Endothelial cell of umbilical vein (primary cell): ENCODE measurements at regions not wholly inside any gene's neighbourhood (a gene's known extent, or its start where the extent isn't known, plus 50 kb on each side); places are given as distances from the start of the nearest gene placed in this dataset.

ENCODE experiments used
- BruUV-seq: library from RNA; stranded (reverse); fragments of 400-500 nt; replicated peaks from 2 replicates; lab custom pipeline; 2021; lab: Mats Ljungman, UMichigan
- CTCF ChIA-PET: fragments of 300-600, 350-600 bp; sonication (Branson Sonifier 250); formaldehyde crosslinking; loops from one replicate; lab custom pipeline; 2021; ENCODE audit warnings: antibody characterized with exemption, inconsistent platforms; lab: Charles Lee
- POLR2A ChIA-PET: fragments of 300-600, 350-600 bp; sonication (Branson Sonifier 250); formaldehyde crosslinking; loops from one replicate; lab custom pipeline; 2021; ENCODE audit warnings: antibody characterized with exemption, inconsistent platforms; lab: Charles Lee
- DNase-seq: peaks from one replicate; pipeline ENCODE4 v3.0.0-alpha.2; 2011; ENCODE audit warnings: low read depth, low spot score
- FAIRE-seq: peaks from 2 replicates; lab custom pipeline; 2011; peaks lifted over from hg19 to GRCh38; lab: Jason Lieb, UNC
- H2AFZ ChIP-seq: 2 replicates; pipeline ENCODE4 v1.6.0; 2012; ENCODE audit warnings: low read depth, low read length, control low read depth, inconsistent platforms
- H3K27ac ChIP-seq: 2 replicates; pipeline ENCODE4 v1.5.1; 2011; ENCODE audit warnings: low read depth, mild to moderate bottlenecking, control low read depth, low read length, moderate library complexity; ENCODE audit not compliant: insufficient read depth
- H3K27me3 ChIP-seq, 2 experiments: 2 replicates each; pipeline versions ENCODE4 v1.6.0 to v1.6.1; 2011; ENCODE audit warnings: low read length in 2 of 2, mixed read lengths in 1 of 2; ENCODE audit not compliant: control insufficient read depth in 2 of 2, insufficient read depth in 2 of 2
- H3K36me3 ChIP-seq, 2 experiments: 2 replicates in 1 of 2; 3 replicates in 1 of 2; pipeline ENCODE4 v1.5.1; 2011; ENCODE audit warnings: low read length in 2 of 2, mild to moderate bottlenecking in 1 of 2, moderate library complexity in 1 of 2; ENCODE audit not compliant: control insufficient read depth in 2 of 2, insufficient read depth in 2 of 2; ENCODE audit errors: extremely low read depth in 1 of 2
- H3K4me1 ChIP-seq: 3 replicates; pipeline ENCODE4 v1.5.1; 2011; ENCODE audit warnings: mild to moderate bottlenecking, low read length; ENCODE audit not compliant: control insufficient read depth, insufficient read depth; ENCODE audit errors: extremely low read depth
- H3K4me2 ChIP-seq: 2 replicates; pipeline ENCODE4 v1.6.1; 2011; ENCODE audit warnings: low read length, control low read depth, mixed read lengths; ENCODE audit not compliant: insufficient read depth
- H3K4me3 ChIP-seq, 3 experiments: fragments of 200-600 bp in 1 of 3; sonication (generic), shearing (Covaris generic) in 1 of 3; replicated peaks in 1 of 3; 2 replicates each; pipeline ENCODE4 v1.5.1; 2011 to 2016; ENCODE audit warnings: control low read depth in 3 of 3, low read length in 3 of 3, mild to moderate bottlenecking in 2 of 3, inconsistent platforms in 1 of 3, low read depth in 1 of 3, moderate library complexity in 1 of 3; ENCODE audit not compliant: insufficient read depth in 1 of 3
- H3K79me2 ChIP-seq: 2 replicates; pipeline ENCODE4 v1.6.0; 2012; ENCODE audit warnings: low read length, inconsistent platforms; ENCODE audit not compliant: control insufficient read depth, insufficient read depth
- H3K9ac ChIP-seq: replicated peaks from 2 replicates; pipeline ENCODE3; 2011; ENCODE audit warnings: low read length, control low read depth; ENCODE audit not compliant: insufficient read depth; ENCODE audit errors: extremely low read depth
- H3K9me1 ChIP-seq: replicated peaks from 3 replicates; pipeline ENCODE4 v1.6.0; 2011; ENCODE audit warnings: mild to moderate bottlenecking, low read length; ENCODE audit not compliant: control insufficient read depth, insufficient read depth; ENCODE audit errors: extremely low read depth
- H3K9me3 ChIP-seq: replicated peaks from 2 replicates; pipeline ENCODE4 v1.5.1; 2012; ENCODE audit warnings: low read length, inconsistent platforms; ENCODE audit not compliant: control insufficient read depth, insufficient read depth
- H4K20me1 ChIP-seq: replicated peaks from 2 replicates; pipeline ENCODE3; 2011; ENCODE audit warnings: mild to moderate bottlenecking, low read length; ENCODE audit not compliant: control insufficient read depth, insufficient read depth; ENCODE audit errors: extremely low read depth
- CTCF ChIP-seq, 2 donors: IDR thresholded peaks; 1 replicate in 1 of 2; 2 replicates in 1 of 2; pipeline ENCODE4 v1.5.1; 2011; ENCODE audit warnings: low read length in 2 of 2, mild to moderate bottlenecking in 2 of 2, moderate library complexity in 2 of 2, control low read depth in 1 of 2, inconsistent platforms in 1 of 2, low read depth in 1 of 2; ENCODE audit not compliant: insufficient read depth in 1 of 2; ENCODE audit errors: extremely low read depth in 1 of 2
- EZH2 ChIP-seq: IDR thresholded peaks from 2 replicates; pipeline ENCODE4 v1.6.1; 2012; ENCODE audit warnings: borderline replicate concordance, low read depth, mild to moderate bottlenecking, moderate library complexity, low read length, inconsistent platforms; ENCODE audit not compliant: severe bottlenecking
- FOS ChIP-seq: IDR thresholded peaks from 2 replicates; pipeline ENCODE4 v1.6.1; 2011; ENCODE audit warnings: mild to moderate bottlenecking, low read length, moderate library complexity, borderline replicate concordance; ENCODE audit not compliant: insufficient read depth
- GATA2 ChIP-seq: IDR thresholded peaks from 2 replicates; pipeline ENCODE4 v1.7.0; 2011; ENCODE audit warnings: low read depth, mild to moderate bottlenecking, moderate library complexity, mixed read lengths, low read length; ENCODE audit not compliant: insufficient read length, insufficient read depth
- JUN ChIP-seq: IDR thresholded peaks from 2 replicates; pipeline ENCODE4 v1.6.1; 2011; ENCODE audit warnings: borderline replicate concordance, low read depth; ENCODE audit not compliant: insufficient read length, insufficient read depth
- MYC ChIP-seq: IDR thresholded peaks from one replicate; pipeline ENCODE4 v1.6.1; 2011; ENCODE audit warnings: mild to moderate bottlenecking, low read depth, low read length
- POLR2A ChIP-seq: IDR thresholded peaks from 2 replicates; pipeline ENCODE4 v1.6.1; 2012; ENCODE audit warnings: low read depth, mild to moderate bottlenecking, control low read depth, low read length
- POLR2AphosphoS5 ChIP-seq: IDR thresholded peaks from 2 replicates; pipeline ENCODE4 v1.6.1; 2012; ENCODE audit warnings: low read depth, mild to moderate bottlenecking, control low read depth, low read length, moderate library complexity; ENCODE audit not compliant: insufficient read depth
- dilution Hi-C: fragments of 300-500 bp; cut with MboI; formaldehyde crosslinking; loops from one replicate; pipeline ENCODE4 v1.15.0; 2019; ENCODE audit warnings: low sequenced_read_pairs; ENCODE audit not compliant: extremely low pct_ligation_motif_present
- intact Hi-C: fragments of 100-400 bp; cut with micrococcal nuclease; formaldehyde crosslinking; loops from one replicate; pipeline ENCODE4 v1.10.0; 2022
- TF ChIP-seq, protein P1 (sequence below): IDR thresholded peaks from 2 replicates; pipeline ENCODE4 v1.6.1; 2011; ENCODE audit not compliant: insufficient read depth, insufficient read length

DNA sequence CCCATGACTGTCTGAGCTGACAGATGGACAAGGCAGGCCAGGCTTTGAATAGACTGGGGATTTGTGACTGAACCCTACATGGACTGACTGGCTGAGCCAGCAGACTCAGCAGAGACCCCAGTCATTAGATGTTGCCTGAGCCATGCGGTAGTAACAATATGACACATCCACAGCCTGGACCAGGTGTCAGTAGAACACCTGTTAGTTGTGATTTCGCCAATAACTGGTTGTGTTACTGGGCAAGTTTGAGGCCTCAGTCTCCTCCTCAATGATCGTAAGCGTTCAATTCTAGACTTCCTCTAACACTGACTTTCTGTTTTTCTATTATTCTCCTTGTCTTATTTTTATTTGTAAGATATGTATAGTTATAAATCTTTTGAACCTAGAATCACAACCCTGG is 311.9 kb upstream of the MAP3K7 start:
- intact Hi-C loops (no loop called here), dilution Hi-C loops (no loop called here)
- no peaks in the 10 kb centered on the region for H3K9me1 ChIP-seq
- BruUV-seq = no TSS peak
- H3K9ac ChIP-seq = no peak overlapping the region
- H3K4me2 ChIP-seq = no peak overlapping the region
- no peak for DNase-seq
- no peak for FAIRE-seq
- ChIA-PET CTCF (no interaction called here), POLR2A (no interaction called here)
- H3K79me2 ChIP-seq = no peaks in the 10 kb centered on the region
- H3K36me3 ChIP-seq = no peaks in the 10 kb centered on the region
- no peaks in the 10 kb centered on the region for H3K4me1 ChIP-seq
- H4K20me1 ChIP-seq = no peaks in the 10 kb centered on the region
- no peak overlapping the region for H3K27ac ChIP-seq
- no peak overlapping the region for H3K4me3 ChIP-seq
- H2AFZ ChIP-seq = no peak overlapping the region
- no peaks in the 10 kb centered on the region for H3K9me3 ChIP-seq
- no peaks in the 10 kb centered on the region for H3K27me3 ChIP-seq
- TF ChIP-seq POLR2A (no peak), MYC (no peak), FOS (no peak), POLR2AphosphoS5 (no peak), EZH2 (no peak), JUN (no peak), CTCF (IDR thresholded peaks at IDR 0.05; ENCODE audit: extremely low read depth in 1 of 2, insufficient read depth in 1 of 2, low read depth in 1 of 2, low read length in 2 of 2) (no peak), GATA2 (no peak)
- TF ChIP-seq, protein P1, sequence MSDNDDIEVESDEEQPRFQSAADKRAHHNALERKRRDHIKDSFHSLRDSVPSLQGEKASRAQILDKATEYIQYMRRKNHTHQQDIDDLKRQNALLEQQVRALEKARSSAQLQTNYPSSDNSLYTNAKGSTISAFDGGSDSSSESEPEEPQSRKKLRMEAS = no peak
